ENCODE measurements at regions not wholly inside any gene's neighbourhood (a gene's known extent, or its start where the extent isn't known, plus 50 kb on each side); places are given as distances from the start of the nearest gene placed in this dataset.

DNA sequence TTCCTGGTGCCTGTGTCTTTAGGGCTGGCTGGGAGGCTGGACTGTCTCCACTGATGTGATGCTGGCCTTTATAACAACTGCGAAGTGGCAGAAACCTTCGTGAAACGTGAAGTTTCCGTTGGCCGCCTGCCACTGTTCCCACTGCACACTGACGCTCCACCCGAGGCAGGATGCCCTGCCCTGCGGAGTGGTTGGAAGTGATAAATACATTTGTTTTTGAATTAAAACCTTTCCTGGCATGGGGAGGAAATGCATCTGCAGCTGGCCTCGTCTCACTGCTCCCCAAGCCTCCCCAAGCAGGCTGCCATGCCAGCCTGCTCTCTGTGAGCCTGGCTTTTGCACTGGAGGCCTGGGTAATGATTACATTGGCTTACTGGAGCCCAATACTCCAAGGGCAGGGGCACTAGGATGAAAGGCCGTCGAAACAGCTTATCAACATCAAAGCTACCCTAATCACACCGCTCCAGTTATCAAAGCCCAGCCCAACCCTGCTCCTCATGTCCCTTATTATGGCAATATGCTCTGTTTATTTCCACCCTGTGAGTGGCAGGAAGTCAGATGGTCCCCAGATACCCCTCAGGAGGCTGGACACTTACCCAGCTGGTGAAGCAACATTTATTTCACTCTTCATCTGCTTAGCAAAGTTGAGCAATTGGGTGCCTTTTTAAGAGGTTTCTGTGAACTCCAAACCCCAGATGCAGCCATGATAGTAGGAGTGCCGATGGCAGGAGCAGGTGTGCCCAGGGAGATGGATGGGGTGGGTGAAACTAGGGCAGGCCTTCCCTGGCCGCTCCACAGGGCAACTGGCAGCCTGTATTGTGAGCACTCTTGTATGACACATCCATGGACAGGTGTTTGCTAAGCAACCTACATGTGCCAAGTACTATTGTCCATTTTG is 97.4 kb upstream of the ITGA6 start:
- no peak for DNase-seq (ENCODE audit: low read depth)
- H3K4me3 ChIP-seq (ENCODE audit: low read depth, low read length) = no peak overlapping the region
- TF ChIP-seq, protein P1, sequence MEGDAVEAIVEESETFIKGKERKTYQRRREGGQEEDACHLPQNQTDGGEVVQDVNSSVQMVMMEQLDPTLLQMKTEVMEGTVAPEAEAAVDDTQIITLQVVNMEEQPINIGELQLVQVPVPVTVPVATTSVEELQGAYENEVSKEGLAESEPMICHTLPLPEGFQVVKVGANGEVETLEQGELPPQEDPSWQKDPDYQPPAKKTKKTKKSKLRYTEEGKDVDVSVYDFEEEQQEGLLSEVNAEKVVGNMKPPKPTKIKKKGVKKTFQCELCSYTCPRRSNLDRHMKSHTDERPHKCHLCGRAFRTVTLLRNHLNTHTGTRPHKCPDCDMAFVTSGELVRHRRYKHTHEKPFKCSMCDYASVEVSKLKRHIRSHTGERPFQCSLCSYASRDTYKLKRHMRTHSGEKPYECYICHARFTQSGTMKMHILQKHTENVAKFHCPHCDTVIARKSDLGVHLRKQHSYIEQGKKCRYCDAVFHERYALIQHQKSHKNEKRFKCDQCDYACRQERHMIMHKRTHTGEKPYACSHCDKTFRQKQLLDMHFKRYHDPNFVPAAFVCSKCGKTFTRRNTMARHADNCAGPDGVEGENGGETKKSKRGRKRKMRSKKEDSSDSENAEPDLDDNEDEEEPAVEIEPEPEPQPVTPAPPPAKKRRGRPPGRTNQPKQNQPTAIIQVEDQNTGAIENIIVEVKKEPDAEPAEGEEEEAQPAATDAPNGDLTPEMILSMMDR (conservative IDR thresholded peaks at IDR 0.05; ENCODE audit: low read depth, low read length) = no peak

DNA sequence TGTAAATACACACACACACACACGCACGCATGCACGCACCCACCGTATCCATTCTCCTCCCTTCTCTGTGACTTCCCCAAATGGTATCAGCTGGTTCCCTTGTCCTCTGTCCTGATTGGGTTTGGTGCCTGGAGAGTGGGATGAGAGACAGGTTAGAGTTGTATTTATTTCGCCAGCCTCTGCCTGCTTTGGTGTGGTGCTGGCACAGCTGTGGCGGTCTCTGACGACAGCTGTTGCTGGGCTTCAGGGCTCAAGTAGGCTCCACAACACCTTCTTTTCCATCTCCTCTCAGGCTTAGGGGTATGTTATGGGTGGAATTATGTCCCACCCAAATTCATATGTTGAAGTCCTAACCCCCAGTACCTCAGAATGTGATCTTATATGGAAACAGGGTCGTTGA is 94.9 kb upstream of the ITGA6 start:
- DNase-seq (ENCODE audit: low read depth) = no peak
- no peak overlapping the region for H3K4me3 ChIP-seq (ENCODE audit: low read depth, low read length)
- TF ChIP-seq, protein P1 (conservative IDR thresholded peaks at IDR 0.05; ENCODE audit: low read depth, low read length) = no peak

DNA sequence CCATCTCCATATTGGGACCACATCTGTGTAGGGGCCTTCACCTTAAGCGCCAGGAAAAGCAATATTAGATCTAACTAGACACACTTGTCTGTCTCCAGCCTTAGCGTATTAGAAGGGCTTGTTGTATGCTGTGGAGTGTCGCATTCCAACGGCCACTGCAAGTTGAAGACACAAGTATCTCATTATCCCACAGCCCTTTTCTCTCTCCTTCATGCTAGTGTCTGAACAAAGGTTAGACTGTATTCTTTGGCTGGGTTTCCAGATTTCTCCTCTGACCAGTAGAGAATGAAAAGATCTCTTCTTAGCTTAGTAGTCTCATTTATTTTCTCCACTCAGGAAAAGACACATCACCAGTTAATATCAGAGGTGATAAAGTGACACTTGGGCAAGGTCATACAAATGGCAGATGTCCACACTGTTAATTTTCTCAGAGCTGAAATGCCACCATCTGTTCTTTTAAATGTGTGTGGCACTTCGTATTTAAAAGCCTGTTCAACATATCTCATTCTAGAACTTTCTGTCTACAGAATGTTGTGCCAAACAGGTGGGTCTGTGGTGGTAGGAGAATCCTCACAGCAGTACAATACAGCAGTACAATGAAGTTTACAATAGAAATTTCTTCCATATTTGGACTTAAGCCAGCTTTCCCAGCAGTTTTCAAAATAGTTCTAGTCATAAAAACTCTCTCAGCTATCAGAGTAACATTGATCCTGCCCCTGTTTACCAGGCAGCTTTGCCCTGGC is 94.0 kb upstream of the ITGA6 start:
- DNase-seq (ENCODE audit: low read depth) = no peak
- H3K4me3 ChIP-seq (ENCODE audit: low read depth, low read length) = no peak overlapping the region
- TF ChIP-seq, protein P1 (conservative IDR thresholded peaks at IDR 0.05; ENCODE audit: low read depth, low read length) = no peak

DNA sequence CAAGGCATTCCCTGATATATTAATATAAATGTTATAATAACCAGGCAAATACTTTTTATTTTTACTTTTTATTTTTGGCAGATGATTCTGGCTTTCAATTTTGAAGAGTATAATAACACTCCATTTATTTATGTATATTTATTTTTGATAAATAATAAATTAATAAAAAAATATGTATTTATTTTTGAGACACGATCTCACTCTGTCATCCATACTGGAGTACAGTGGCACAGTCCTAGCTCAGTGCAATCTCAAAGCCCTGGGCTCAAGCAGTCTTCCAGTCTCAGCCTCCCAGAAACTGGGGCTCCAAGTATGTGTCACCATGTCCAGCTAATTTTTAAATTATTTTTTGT is 93.4 kb upstream of the ITGA6 start:
- H3K4me3 ChIP-seq (ENCODE audit: low read depth, low read length) = no peak overlapping the region
- TF ChIP-seq, protein P1 (conservative IDR thresholded peaks at IDR 0.05; ENCODE audit: low read depth, low read length) = no peak
- no peak for DNase-seq (ENCODE audit: low read depth)

DNA sequence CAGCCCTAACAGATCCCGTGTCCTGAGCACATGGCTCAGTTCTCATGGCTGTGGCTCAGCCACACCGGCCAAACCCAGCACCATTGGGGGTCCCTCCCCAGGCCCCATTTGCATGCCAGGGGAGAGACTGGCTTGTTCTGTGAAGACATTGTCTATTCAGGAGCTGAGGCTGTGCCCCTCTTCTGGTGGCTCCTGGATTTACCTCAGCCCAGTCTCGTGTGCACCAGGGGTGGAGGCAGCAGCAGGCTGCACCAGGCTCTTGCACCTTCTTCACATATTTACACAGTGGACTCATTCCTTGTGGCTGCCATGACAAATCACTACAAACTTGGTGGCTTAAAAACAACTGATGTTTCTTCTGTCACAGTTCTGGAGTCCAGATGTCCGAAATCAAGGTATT is 92.4 kb upstream of the ITGA6 start:
- TF ChIP-seq, protein P1 (conservative IDR thresholded peaks at IDR 0.05; ENCODE audit: low read depth, low read length) = no peak
- H3K4me3 ChIP-seq (ENCODE audit: low read depth, low read length) = no peak overlapping the region
- no peak for DNase-seq (ENCODE audit: low read depth)

DNA sequence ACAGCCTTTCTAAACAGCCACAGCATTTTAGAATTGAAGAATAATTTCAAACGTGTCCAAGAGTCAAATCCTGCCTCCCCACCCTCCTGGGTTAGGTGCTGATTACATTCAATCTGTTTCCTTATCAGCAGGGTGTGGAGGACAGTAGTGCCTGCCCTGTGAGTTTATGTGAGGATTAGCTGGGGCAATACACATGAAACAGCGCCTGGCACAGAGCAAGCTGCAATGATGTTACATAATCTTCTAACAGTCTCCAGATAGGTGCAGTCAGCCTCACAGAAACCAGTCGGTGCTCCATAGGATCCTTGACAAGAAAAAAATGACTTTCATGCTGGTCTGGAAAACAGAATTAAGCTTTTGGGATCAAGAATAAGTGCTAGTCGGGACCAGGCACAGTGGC is 91.7 kb upstream of the ITGA6 start:
- DNase-seq (ENCODE audit: low read depth) = no peak
- no peak overlapping the region for H3K4me3 ChIP-seq (ENCODE audit: low read depth, low read length)
- TF ChIP-seq, protein P1 (conservative IDR thresholded peaks at IDR 0.05; ENCODE audit: low read depth, low read length) = no peak

Measured in choroid plexus epithelial cell (primary cell).